PC-3 (cell line): ENCODE measurements at regions not wholly inside any gene's neighbourhood (a gene's known extent, or its start where the extent isn't known, plus 50 kb on each side); places are given as distances from the start of the nearest gene placed in this dataset.

Source experiments
- EZH2phosphoT487 ChIP-seq: fragments of 300-600 bp; sonication (generic); IDR thresholded peaks from 2 replicates; pipeline ENCODE4 v1.6.1; 2018; ENCODE audit warnings: mild to moderate bottlenecking, antibody characterized with exemption, low read length, borderline replicate concordance
- TF ChIP-seq, protein P1 (sequence below): fragments of 300-600 bp; sonication (generic); conservative IDR thresholded peaks from 2 replicates; pipeline ENCODE4 v1.5.1; 2017; ENCODE audit warnings: antibody characterized with exemption, low read depth, mild to moderate bottlenecking, low read length

DNA sequence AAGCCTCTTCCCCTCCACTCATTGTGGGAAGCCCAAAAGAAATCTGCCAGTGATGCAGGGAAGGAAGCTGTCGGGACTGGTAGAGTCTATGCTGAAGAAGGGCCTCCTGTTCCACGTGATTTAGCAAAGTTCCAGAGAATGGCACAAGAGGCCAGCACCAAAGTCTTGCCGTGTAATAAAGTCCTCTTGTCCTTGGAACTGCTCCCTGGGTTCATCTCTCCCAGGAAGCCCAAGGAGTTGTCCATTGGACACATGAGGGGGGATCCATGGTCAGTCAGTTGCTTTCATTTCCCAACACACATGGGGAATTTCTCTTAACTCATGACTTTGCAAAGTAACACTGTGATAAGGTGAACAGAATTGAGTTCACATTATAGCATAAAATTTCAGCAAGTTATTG is 116.1 kb upstream of the RAB4A start:
- TF ChIP-seq, protein P1, sequence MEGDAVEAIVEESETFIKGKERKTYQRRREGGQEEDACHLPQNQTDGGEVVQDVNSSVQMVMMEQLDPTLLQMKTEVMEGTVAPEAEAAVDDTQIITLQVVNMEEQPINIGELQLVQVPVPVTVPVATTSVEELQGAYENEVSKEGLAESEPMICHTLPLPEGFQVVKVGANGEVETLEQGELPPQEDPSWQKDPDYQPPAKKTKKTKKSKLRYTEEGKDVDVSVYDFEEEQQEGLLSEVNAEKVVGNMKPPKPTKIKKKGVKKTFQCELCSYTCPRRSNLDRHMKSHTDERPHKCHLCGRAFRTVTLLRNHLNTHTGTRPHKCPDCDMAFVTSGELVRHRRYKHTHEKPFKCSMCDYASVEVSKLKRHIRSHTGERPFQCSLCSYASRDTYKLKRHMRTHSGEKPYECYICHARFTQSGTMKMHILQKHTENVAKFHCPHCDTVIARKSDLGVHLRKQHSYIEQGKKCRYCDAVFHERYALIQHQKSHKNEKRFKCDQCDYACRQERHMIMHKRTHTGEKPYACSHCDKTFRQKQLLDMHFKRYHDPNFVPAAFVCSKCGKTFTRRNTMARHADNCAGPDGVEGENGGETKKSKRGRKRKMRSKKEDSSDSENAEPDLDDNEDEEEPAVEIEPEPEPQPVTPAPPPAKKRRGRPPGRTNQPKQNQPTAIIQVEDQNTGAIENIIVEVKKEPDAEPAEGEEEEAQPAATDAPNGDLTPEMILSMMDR = no peak
- no peak for TF ChIP-seq EZH2phosphoT487
